MCF 10A (cell line): ENCODE measurements at regions not wholly inside any gene's neighbourhood (a gene's known extent, or its start where the extent isn't known, plus 50 kb on each side); places are given as distances from the start of the nearest gene placed in this dataset.

ENCODE experiments used
- BruUV-seq: library from RNA; stranded (reverse); fragments of 400-500 nt; replicated peaks from 2 replicates; lab custom pipeline; 2021; lab: Mats Ljungman, UMichigan
- CTCF ChIA-PET: fragments of 300-600 bp; sonication (Branson Sonifier 250); formaldehyde crosslinking; extraction: SDS; loops from one replicate; lab custom pipeline; 2021; ENCODE audit warnings: antibody characterized with exemption, inconsistent platforms; lab: Yijun Ruan, JAX
- POLR2A ChIA-PET: fragments of 300-600, 350-650 bp; sonication (Branson Sonifier 250); formaldehyde crosslinking; extraction: SDS; loops from one replicate; lab custom pipeline; 2020; ENCODE audit warnings: antibody characterized with exemption, inconsistent platforms; lab: Yijun Ruan, JAX
- DNase-seq: peaks from one replicate; pipeline ENCODE4 v3.0.0-alpha.2; 2018; ENCODE audit not compliant: unreplicated experiment
- H3K27ac Mint-ChIP-seq: one replicate; pipeline ENCODE4 v1.8.0; 2022; ENCODE audit warnings: mild to moderate bottlenecking, low read depth, mixed read lengths; ENCODE audit not compliant: unreplicated experiment
- H3K27me3 Mint-ChIP-seq: one replicate; pipeline ENCODE4 v1.8.0; 2022; ENCODE audit warnings: mixed read lengths; ENCODE audit not compliant: insufficient read depth, unreplicated experiment
- H3K36me3 Mint-ChIP-seq: one replicate; pipeline ENCODE4 v1.8.0; 2022; ENCODE audit warnings: mild to moderate bottlenecking, moderate library complexity, mixed read lengths; ENCODE audit not compliant: insufficient read depth, unreplicated experiment
- H3K4me1 Mint-ChIP-seq: one replicate; pipeline ENCODE4 v1.8.0; 2022; ENCODE audit warnings: mixed read lengths; ENCODE audit not compliant: insufficient read depth, unreplicated experiment
- H3K4me3 Mint-ChIP-seq: one replicate; pipeline ENCODE4 v1.8.0; 2022; ENCODE audit warnings: mild to moderate bottlenecking, moderate library complexity, mixed read lengths; ENCODE audit not compliant: unreplicated experiment
- H3K9me3 Mint-ChIP-seq: one replicate; pipeline ENCODE4 v1.8.0; 2022; ENCODE audit warnings: mixed read lengths; ENCODE audit not compliant: unreplicated experiment
- CTCF ChIP-seq: fragments of 200-600 bp; IDR thresholded peaks from one replicate; pipeline ENCODE4 v1.8.0; 2022; ENCODE audit warnings: antibody characterized with exemption, mild to moderate bottlenecking; ENCODE audit not compliant: unreplicated experiment
- intact Hi-C: fragments of 100-400 bp; cut with micrococcal nuclease; formaldehyde crosslinking; loops from 2 replicates; pipeline ENCODE4 v1.14.1; 2022

GRCh38 chr1:25134307-25134706 lies 98.0 kb downstream of the SYF2 start:
- no peaks in the 10 kb centered on the region for H3K9me3 Mint-ChIP-seq
- H3K27me3 Mint-ChIP-seq = peaks cover 49% of the 10 kb centered on the region
- no TSS peak for BruUV-seq
- intact Hi-C loops = no loop called here
- H3K4me3 Mint-ChIP-seq = no peak overlapping the region
- DNase-seq = no peak
- H3K27ac Mint-ChIP-seq = no peak overlapping the region
- H3K36me3 Mint-ChIP-seq = no peaks in the 10 kb centered on the region
- no peak for TF ChIP-seq CTCF
- POLR2A ChIA-PET = no interaction called here
- H3K4me1 Mint-ChIP-seq = no peaks in the 10 kb centered on the region
- CTCF ChIA-PET = no interaction called here

DNA sequence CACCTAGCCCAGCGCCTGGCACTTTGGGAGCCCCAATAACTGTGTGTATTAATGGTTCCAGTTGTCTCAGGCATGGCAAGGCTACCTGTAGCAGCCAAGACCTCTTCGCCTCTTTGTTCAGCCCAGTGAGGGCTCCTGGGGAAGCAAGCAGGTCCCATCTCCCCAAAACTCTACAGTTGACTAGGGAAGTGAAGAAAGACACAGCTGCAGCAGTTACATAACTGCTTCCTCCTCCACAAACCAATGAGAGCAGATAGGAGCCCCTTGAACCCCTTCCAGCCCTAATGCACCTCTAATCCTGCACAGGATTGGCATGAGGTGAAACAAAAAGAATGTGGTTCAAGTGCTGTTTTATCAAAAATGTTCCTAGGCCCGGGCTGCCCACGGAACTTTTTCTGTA lies 100.5 kb downstream of the SYF2 start:
- CTCF ChIA-PET = no interaction called here

DNA sequence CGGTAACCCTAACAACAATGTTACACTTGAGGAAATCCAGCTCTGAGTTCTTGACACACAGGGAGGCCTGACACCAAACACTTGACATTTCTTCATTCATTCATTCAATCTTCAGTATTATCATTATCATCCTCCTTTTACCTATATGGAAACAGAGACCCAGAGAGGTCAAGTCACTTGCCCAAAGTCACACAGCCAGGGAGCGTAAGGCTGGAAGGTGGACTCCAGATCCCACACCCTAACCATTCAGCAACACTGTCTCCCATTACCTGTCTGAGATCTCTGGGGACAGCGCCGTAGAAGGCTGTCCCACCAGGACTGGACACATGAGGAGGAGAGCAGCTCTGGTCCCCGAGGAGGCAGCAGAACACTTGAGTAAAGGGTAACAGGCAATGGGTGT lies 101.4 kb downstream of the SYF2 start:
- Mint-ChIP-seq H3K9me3 (no peaks in the 10 kb centered on the region), H3K27me3 (peaks cover 17% of the 10 kb centered on the region), H3K27ac (no peak overlapping the region), H3K4me1 (no peaks in the 10 kb centered on the region), H3K4me3 (no peak overlapping the region), H3K36me3 (no peaks in the 10 kb centered on the region)
- no peak for DNase-seq
- no TSS peak for BruUV-seq
- POLR2A ChIA-PET = no interaction called here
- TF ChIP-seq CTCF = no peak
- intact Hi-C loops = no loop called here
- CTCF ChIA-PET = interaction anchor here (0.6 kb wide), 1 partner anchor 74 kb away, joined by 3 read pairs; no protein-coding TSS in a partner anchor

More for the DNA sequence above, 100.5 kb downstream of the SYF2 start:
- TF ChIP-seq CTCF = no peak
- BruUV-seq = no TSS peak
- Mint-ChIP-seq H3K4me1 (no peaks in the 10 kb centered on the region), H3K27me3 (peaks cover 24% of the 10 kb centered on the region), H3K27ac (no peak overlapping the region), H3K36me3 (no peaks in the 10 kb centered on the region), H3K4me3 (no peak overlapping the region), H3K9me3 (no peaks in the 10 kb centered on the region)
- POLR2A ChIA-PET = no interaction called here
- intact Hi-C loops = no loop called here
- DNase-seq = no peak

GRCh38 chr1:25129380-25129779 lies 102.9 kb downstream of the SYF2 start:
- peaks cover 17% of the 10 kb centered on the region for H3K27me3 Mint-ChIP-seq
- H3K36me3 Mint-ChIP-seq = no peaks in the 10 kb centered on the region
- POLR2A ChIA-PET = no interaction called here
- intact Hi-C loops = no loop called here
- CTCF ChIA-PET = no interaction called here
- H3K27ac Mint-ChIP-seq = no peak overlapping the region
- no peak overlapping the region for H3K4me3 Mint-ChIP-seq
- DNase-seq = no peak
- no peak for TF ChIP-seq CTCF
- BruUV-seq = no TSS peak
- H3K9me3 Mint-ChIP-seq = no peaks in the 10 kb centered on the region
- H3K4me1 Mint-ChIP-seq = no peaks in the 10 kb centered on the region
